NCI-H187 treated with DMSO at 0.1 percent for 48 hours (cell line): ENCODE measurements at regions not wholly inside any gene's neighbourhood (a gene's known extent, or its start where the extent isn't known, plus 50 kb on each side); places are given as distances from the start of the nearest gene placed in this dataset.
"Not testable (repeated sequence)": the region's sequence is repeated elsewhere in the genome, so short reads cannot be mapped to it uniquely, and the experiment has no call there.

Experiments used
- DNase-seq: peaks from one replicate; lab custom pipeline; 2025; lab: John Stamatoyannopoulos, UW

GRCh38 chr12:105641749-105642148 is 311.3 kb downstream of the C12orf75 start:
- no peak for DNase-seq

GRCh38 chr12:105644770-105645169 is 314.3 kb downstream of the C12orf75 start:
- DNase-seq, result no peak

- DNase-seq, result no peak
These were observed 324.1 kb downstream of the C12orf75 start for GRCh38 chr12:105654606-105655005.

DNA sequence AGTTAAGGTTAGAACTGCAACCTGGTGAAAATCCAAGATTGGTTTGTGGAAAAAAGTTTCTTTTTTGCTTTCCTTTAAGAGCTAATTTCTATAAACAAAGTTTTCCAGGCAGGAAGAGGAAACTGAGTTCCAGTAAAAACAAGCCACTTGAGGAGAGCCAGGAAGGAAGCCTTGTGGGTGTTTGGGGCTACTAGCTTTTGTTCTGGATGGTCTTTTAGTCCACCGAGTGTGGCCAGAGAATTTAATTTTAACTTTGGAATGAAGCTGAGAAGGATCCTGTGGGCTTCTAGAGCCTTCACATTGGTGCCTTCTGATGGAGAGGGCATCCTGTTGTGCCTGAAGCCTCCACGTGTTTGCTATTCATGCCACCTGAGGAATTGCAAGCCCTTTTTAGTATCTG is 327.9 kb downstream of the C12orf75 start:
- no peak for DNase-seq

DNA sequence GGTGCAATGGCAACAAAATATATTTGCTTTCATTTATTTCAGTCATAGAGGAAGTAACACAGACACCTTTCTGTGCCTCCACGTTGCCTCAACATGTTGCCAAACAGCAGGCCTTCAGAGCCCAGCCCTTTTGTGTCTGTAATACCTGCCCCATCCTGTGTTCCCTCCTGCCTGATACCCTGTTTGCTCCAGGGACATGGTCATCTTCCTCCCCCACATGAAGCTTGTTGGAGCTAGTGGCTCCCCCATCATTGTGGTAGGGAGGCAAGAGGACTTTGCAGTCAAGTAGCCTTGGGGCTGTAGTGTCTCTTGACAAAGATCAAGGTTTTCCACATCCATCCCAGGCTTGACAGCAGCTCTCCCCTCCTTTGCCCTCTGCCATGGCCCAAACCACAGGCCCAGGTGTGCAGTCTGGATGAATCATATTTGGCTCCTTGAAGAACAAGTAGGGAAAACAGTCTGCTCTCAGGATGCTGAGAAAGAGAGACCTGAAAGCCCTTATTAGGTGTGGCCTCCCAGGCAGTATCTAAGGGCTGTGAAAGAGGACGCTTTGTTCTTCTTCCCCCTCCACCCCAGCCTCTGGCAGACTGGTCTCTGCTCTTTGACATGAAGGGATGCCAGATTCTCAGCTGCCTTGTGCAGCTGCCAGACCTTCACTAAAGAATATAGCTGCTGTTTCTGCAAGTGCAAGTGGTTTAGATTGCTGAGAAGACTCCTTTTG is 329.0 kb downstream of the C12orf75 start:
- no peak for DNase-seq

DNA sequence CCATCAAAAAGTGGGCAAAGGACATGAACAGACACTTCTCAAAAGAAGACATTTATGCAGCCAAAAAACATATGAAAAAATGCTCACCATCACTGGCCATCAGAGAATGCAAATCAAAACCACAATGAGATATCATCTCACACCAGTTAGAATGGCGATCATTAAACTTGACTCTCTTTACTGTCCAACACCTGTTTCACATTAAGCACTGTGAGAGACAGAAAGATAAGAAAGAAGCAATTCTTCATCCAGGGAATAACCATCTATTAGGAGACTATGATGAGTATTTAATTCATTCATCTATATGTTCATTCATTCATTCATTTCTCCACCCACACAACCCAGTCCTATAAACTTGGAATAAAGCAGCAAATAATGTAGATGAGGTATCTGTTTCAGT is 334.3 kb downstream of the C12orf75 start:
- not testable (repeated sequence) for DNase-seq

GRCh38 chr12:105665366-105665765 is 334.9 kb downstream of the C12orf75 start:
- DNase-seq, result no peak

- no peak for DNase-seq
These were observed 337.7 kb downstream of the C12orf75 start for GRCh38 chr12:105667973-105668743.

GRCh38 chr12:105670672-105671071 is 340.2 kb downstream of the C12orf75 start:
- no peak for DNase-seq

DNA sequence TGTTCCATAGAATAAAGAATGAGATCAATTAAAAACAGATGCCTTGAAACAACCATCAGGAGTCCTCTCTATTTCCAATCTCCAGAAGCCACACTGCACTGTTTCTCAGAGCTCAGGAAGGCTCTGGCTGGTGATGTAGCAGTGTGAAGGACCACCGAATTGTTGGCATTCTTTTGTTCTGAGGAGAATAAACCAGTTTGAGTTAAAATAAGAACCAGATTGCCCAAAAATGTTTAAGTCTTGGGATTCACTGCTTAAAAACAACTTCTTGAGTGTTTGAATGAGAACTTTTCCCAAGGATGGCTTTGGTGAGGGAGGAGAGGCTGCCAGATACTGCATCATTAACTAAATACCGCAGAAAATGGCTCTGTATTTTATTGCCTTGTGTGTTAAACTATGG is 341.2 kb downstream of the C12orf75 start:
- DNase-seq, result no peak

DNA sequence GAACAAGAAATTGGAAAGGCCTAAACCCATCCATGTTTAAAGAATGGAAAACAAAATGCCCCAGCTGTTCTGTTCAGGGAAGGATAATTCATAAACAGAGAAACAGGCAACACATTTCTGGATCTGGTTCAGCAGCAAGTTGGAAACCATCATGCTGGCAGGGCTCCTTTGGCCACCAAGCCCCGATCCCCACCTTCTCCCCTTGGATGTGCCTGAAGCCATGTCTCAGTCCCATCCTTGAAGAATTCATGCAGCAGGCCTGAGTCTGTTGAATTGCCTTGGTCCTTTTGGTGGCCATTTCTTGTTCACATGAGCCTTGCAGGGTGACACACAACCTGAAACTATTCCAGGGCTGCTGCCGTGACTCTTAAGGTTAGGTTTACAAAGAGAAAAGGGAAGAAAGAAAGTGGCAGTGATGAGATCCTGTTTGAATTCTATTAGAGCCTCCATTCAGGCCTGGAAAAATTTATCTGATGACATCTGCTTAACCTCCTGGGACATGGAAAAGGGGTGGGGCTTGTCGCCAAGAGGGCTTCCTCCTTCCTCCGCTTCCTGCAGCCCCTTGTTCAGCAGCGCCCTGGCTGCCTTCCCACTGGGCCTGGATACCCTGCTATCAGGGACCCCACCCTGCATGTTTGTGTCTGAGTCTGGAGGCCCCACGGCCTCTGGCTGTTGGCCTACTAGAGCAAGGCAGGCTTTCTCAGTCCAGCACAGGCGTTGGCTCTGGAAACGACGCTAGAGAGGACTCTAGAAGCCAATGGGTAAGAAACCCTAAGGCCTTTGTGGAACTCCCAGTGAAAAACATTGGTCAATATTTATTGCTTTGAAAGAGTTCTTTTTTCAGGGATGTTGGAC is 341.9 kb downstream of the C12orf75 start:
- DNase-seq, result no peak

DNA sequence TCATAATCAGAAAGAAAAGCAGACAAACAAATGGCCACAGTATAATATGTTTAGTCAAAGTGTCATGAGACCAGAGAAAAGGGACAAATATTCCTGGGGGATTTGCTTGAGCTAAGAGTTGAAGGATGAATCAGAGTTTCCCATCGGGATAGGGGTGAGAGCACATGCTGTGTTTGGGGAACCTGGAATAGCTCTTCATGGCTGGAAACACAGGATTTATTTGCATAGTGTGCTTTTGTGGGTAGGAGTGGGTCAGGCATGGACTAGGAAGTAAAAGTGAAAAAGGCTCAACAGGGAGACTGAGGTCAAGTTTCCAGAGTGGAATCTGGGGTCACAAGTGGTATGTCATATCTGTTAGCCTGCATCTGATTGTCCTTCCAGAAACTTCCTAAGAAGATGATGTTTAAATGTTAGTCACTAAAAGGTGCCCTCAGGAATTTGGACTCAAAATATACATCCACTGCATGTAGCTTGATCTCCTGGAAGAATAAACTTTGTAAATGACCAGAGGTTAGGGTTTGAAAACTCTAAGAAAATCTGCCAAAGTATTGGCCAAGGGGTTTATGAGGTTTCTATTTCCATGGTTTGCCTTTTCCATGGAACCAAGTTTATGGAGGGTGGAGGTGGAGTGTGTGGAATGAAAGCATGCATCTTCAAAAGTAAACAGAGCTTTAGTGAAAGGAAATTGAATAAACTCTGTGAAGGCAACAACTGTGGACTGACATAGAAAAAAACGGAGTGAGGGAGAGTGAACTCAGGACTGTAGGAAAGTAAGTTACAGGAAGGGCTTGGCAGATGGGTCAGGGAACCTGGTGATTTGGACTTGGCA is 344.6 kb downstream of the C12orf75 start:
- DNase-seq, result no peak

DNA sequence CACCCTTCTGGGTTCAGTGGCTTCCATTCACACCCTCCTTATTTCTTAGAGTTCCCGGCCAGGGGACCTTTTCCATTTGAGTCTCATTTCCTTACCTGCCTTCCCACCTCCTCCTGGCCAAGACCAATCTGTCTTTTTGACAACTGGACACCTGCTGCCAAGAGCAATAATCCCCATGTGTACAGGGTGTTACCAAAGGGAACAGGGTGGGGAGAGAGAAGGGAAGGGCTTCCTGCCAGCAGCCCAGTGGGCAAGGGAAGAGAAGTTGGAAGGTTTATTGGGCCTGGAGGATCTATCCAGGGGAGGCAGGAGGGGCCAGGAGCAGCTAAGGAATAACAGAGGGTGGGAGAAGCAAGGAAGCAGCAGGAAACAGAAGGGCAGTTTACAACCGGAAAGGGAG is 346.2 kb downstream of the C12orf75 start:
- DNase-seq, result no peak

DNA sequence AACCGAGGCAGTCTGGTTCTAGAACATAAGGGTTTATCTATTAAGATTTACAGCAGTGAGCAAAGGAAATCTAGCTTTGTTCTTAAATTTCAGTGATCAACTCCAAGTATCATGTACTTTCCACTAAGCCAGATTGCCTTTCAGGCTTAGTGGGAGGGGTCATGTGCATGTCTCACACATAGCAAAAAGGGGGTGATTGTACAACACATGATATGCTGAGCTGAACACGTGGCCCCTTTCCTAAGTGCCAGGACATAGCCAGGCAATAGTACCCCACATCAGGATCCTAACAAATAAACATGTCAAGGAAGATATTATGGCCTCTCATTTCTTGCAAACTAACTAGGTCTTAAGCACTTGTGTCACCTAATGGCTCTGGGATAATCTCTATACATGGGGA is 347.2 kb downstream of the C12orf75 start:
- no peak for DNase-seq

DNA sequence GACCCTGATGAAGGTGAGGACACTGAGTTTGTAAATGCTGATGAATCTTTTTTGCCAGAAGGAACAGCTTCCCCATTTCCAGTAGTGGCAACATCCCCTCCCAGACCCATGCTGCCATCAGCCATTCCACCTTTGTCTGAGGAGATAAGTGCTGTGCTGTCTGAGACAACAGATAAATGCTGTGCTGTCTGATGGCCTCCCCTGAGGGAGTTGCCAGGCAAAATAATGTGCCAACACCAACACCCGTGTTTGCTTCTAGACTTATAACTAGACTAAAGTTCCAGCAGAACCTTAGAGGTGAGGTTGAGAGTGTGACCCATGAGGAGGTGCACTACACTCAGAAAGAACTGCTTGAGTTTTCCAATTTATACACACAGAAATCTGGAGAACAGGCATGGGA is 349.5 kb downstream of the C12orf75 start:
- DNase-seq, result no peak

- no peak for DNase-seq
These were observed 350.9 kb downstream of the C12orf75 start for GRCh38 chr12:105681341-105681740.

DNA sequence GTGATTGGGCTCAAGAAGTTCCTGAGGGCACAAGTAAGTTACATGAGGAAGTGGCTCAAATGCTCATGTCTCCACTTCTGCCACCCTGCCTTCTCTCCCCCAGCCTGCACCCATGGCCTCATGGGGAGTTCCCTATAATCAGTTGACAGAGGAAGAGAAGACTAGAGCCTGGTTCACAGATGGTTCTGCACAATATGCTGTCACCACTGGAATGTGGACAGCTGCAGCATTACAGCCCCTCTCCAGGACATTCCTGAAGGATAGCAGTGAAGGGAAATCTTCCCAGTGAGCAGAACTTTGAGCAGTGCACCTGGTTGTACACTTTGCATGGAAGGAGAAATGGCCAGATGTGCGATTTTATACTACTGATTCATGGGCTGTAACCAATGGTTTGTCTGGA is 352.3 kb downstream of the C12orf75 start:
- not testable (repeated sequence) for DNase-seq

GRCh38 chr12:105683836-105684235 is 353.3 kb downstream of the C12orf75 start:
- not testable (repeated sequence) for DNase-seq

- no peak for DNase-seq
These were observed 367.6 kb downstream of the C12orf75 start for GRCh38 chr12:105698075-105698474.

- no peak for DNase-seq
These were observed 368.7 kb downstream of the C12orf75 start for GRCh38 chr12:105699209-105699608.

GRCh38 chr12:105704787-105705186 is 374.3 kb downstream of the C12orf75 start:
- DNase-seq, result no peak

GRCh38 chr12:105705235-105705634 is 374.7 kb downstream of the C12orf75 start:
- no peak for DNase-seq
